ENCODE measurements at regions not wholly inside any gene's neighbourhood (a gene's known extent, or its start where the extent isn't known, plus 50 kb on each side); places are given as distances from the start of the nearest gene placed in this dataset.

DNA sequence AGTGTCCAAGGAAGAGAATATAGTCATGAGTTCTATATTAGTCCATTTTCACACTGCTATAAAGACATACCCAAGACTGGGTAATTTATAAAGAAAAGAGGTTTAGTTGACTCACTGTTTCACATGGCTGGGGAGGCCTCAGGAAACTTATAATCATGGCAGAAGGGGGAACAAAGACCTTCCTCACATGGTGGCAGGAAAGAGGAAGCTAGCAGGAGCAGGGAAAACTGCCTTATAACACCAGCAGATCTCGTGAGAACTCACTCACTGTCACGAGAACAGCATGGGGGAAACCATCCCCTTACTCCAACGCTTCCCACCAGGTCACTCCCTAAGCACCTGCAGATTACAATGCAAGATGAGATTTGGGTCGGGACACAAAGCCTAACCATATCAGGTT, 139.0 kb upstream of the ZNF438 start:
- Histone ChIP-seq H3K27me3 (replicated peaks; ENCODE audit: control insufficient read depth, insufficient read depth, low read length) (no peaks in the 10 kb centered on the region), H3K9ac (ENCODE audit: low read length) (no peak overlapping the region), H3K4me1 (ENCODE audit: control insufficient read depth, insufficient read depth, low read length) (peaks cover 5% of the 10 kb centered on the region), H3K36me3 (ENCODE audit: control insufficient read depth, insufficient read depth, low read length, severe bottlenecking) (no peaks in the 10 kb centered on the region), H3K9me3 (ENCODE audit: control insufficient read depth, low read length) (peaks cover 21% of the 10 kb centered on the region), H3K4me3 (ENCODE audit: low read length) (no peak overlapping the region)
- DNase-seq (ENCODE audit: low read depth), result no peak

DNA sequence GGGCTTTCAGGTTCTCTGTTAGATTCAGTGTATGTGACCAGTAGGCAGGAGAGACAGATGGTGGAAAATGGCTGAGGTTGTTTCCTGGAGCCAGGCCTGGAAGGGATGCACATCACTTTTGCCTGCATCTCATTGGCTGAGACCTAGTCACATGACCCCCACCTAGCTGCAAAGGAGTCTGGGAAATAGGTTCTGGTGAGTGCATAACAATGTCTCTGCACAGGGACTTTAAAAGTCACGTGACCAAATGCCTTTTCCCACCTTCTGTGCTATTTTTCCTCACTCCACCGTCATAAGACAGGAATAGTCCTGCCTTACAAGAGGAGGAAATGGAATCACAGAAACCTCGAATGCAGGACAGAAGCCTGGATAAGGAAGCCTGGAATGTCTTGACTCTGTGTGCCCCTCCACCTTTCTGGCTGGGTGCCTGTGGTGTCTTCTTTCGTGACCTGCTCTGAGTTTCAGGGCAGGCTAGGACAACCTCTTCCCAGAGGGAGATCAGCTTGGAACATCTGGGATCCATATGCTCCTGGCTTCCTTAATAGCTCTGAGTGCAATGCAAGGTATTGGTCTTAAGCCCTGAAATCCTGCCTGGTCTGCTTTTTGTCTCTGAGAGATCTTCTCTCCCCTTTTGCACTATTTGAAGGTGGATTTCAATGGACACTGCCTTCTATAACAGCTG, 139.9 kb upstream of the ZNF438 start:
- H3K9ac ChIP-seq (ENCODE audit: low read length), result no peak overlapping the region
- H3K36me3 ChIP-seq (ENCODE audit: control insufficient read depth, insufficient read depth, low read length, severe bottlenecking), result no peaks in the 10 kb centered on the region
- peaks cover 23% of the 10 kb centered on the region for H3K9me3 ChIP-seq (ENCODE audit: control insufficient read depth, low read length)
- H3K27me3 ChIP-seq (replicated peaks; ENCODE audit: control insufficient read depth, insufficient read depth, low read length), result no peaks in the 10 kb centered on the region
- peak; percentile 39 for DNase-seq (ENCODE audit: low read depth)
- H3K4me1 ChIP-seq (ENCODE audit: control insufficient read depth, insufficient read depth, low read length), result peaks cover 5% of the 10 kb centered on the region
- H3K4me3 ChIP-seq (ENCODE audit: low read length), result no peak overlapping the region

DNA sequence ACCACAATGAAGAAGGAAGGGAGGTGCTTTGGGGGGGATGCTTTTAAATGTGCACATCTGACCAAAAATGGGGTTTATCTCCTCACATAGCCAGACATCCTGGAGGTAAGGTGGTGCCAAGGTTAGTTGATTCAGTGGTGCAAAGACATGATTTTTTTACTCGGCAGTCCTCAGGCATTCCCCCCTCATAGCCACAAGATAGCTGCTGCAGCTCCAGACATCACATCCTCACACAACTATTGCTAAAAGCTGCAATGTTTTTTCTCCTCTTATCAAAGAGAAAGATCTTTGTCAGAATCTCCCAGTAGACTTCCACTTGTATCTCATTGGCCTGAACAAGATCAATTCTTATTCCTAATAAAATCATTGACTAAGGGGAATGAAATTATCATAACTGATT, 141.3 kb upstream of the ZNF438 start:
- no peak overlapping the region for H3K4me3 ChIP-seq (ENCODE audit: low read length)
- H3K9ac ChIP-seq (ENCODE audit: low read length), result no peak overlapping the region
- no peak for DNase-seq (ENCODE audit: low read depth)
- no peaks in the 10 kb centered on the region for H3K27me3 ChIP-seq (replicated peaks; ENCODE audit: control insufficient read depth, insufficient read depth, low read length)
- H3K9me3 ChIP-seq (ENCODE audit: control insufficient read depth, low read length), result peaks cover 23% of the 10 kb centered on the region
- H3K36me3 ChIP-seq (ENCODE audit: control insufficient read depth, insufficient read depth, low read length, severe bottlenecking), result no peaks in the 10 kb centered on the region
- H3K4me1 ChIP-seq (ENCODE audit: control insufficient read depth, insufficient read depth, low read length), result peaks cover 5% of the 10 kb centered on the region

DNA sequence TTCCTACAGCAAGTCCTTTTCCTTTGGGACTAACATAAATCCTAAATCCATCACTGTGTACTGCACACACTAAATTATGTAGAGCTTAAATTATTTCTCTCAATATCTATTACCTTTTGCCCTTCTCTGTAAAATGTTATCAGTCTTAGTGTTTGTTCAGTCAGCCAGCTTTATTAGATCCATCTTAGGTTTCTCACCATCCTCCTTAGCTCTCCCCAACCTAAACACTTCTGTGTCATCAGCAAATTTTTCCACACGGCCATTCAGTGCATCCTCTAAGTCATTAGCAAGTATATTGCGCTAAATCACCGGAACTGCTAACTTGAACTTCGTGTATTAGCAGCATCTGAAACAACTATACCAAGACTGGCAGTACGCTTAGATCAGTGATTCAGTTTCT, 142.1 kb upstream of the ZNF438 start:
- Histone ChIP-seq H3K4me3 (ENCODE audit: low read length) (no peak overlapping the region), H3K9me3 (ENCODE audit: control insufficient read depth, low read length) (peaks cover 23% of the 10 kb centered on the region), H3K36me3 (ENCODE audit: control insufficient read depth, insufficient read depth, low read length, severe bottlenecking) (no peaks in the 10 kb centered on the region), H3K27me3 (replicated peaks; ENCODE audit: control insufficient read depth, insufficient read depth, low read length) (no peaks in the 10 kb centered on the region), H3K9ac (ENCODE audit: low read length) (no peak overlapping the region), H3K4me1 (ENCODE audit: control insufficient read depth, insufficient read depth, low read length) (peaks cover 5% of the 10 kb centered on the region)
- no peak for DNase-seq (ENCODE audit: low read depth)

DNA sequence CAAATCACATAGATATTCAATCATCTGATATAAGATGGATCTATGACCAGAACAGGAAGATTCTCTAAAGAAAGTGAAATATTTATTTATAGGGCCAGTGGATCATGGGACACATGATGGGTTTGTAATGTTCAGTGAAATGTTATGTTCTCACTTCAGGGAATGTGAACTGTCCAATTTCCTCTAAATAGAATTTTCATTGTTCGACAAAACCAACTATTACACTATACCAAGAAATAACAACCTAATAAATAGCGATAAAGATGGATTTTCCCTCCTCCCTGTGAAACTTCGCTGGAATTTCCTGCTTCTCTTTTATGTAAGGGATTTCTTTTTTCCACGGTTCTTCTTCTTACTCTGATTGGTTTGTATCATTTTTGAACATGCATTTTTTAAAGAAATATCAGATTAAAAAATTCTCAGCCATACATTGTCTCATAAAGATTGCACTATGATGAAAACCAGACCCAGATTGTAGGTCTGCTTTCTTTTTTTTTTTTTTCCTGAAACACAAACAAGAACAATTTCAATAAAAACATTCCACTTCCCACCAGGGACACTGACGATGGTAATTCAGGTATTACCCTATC, 139.8 kb upstream of the ZEB1 start:
- Histone ChIP-seq H3K9ac (ENCODE audit: low read length) (no peak overlapping the region), H3K4me3 (ENCODE audit: low read length) (no peak overlapping the region), H3K36me3 (ENCODE audit: control insufficient read depth, insufficient read depth, low read length, severe bottlenecking) (no peaks in the 10 kb centered on the region), H3K4me1 (ENCODE audit: control insufficient read depth, insufficient read depth, low read length) (peaks cover 6% of the 10 kb centered on the region), H3K27me3 (replicated peaks; ENCODE audit: control insufficient read depth, insufficient read depth, low read length) (no peaks in the 10 kb centered on the region), H3K9me3 (ENCODE audit: control insufficient read depth, low read length) (peaks cover 10% of the 10 kb centered on the region)
- DNase-seq (ENCODE audit: low read depth), result no peak

DNA sequence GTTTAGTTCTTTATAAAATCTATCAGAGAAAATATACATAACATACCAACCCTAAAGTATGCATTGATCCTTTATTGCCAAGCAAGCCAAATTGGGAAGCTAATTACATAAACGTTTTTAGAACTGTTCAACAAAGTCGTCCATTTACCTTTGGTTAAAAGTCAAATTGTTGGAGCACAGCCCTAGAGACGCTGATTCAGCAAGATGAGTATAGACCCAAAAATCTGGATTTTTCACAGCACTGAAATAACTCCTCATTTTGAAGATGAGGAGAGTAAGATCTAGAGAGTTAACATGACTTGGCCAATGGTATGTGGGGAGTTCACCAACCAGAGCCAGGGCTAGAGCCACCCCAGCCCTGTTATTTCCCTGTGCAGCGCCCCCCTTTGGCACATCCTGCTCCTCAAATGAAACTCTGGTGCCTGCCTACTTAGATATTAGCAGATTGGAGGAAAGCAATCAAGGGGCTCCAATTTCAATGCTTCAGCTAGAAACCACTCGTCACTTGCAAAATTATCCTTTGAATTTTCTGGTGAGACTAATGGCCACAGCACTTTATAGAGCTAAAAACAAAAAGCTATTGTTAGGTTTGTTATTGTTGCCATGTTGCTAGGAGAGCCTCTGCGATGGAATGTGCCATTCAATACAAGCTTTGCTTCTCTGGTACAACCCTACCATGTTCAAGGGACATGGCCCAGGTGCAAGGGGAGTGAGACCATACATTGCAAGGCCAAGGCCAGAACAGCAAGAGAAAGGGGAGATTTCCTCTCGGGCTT, 132.6 kb upstream of the ZEB1 start:
- no peak for DNase-seq (ENCODE audit: low read depth)
- Histone ChIP-seq H3K9ac (ENCODE audit: low read length) (no peak overlapping the region), H3K4me3 (ENCODE audit: low read length) (no peak overlapping the region), H3K9me3 (ENCODE audit: control insufficient read depth, low read length) (no peaks in the 10 kb centered on the region), H3K4me1 (ENCODE audit: control insufficient read depth, insufficient read depth, low read length) (peaks cover 6% of the 10 kb centered on the region), H3K27me3 (replicated peaks; ENCODE audit: control insufficient read depth, insufficient read depth, low read length) (no peaks in the 10 kb centered on the region), H3K36me3 (ENCODE audit: control insufficient read depth, insufficient read depth, low read length, severe bottlenecking) (no peaks in the 10 kb centered on the region)

DNA sequence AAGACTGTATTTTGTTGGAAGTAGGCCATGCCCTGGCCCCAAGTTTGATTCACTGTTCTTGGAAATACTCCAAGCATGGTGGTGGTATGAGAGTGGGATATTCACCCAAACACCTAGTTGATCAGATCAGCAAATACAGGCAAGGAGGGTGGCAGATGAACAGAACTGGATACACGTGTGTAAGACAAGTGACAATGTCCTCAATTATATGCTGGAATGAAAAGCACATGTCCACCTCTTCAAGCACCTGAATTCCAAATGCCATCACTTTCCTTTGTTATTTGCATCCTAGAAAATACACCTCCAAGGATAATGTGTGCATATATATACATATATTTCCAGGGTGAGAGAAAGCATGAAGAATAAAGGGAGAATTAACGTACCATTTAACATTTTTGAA, 131.8 kb upstream of the ZEB1 start:
- DNase-seq (ENCODE audit: low read depth), result no peak
- H3K4me3 ChIP-seq (ENCODE audit: low read length), result no peak overlapping the region
- no peaks in the 10 kb centered on the region for H3K36me3 ChIP-seq (ENCODE audit: control insufficient read depth, insufficient read depth, low read length, severe bottlenecking)
- H3K27me3 ChIP-seq (replicated peaks; ENCODE audit: control insufficient read depth, insufficient read depth, low read length), result no peaks in the 10 kb centered on the region
- no peak overlapping the region for H3K9ac ChIP-seq (ENCODE audit: low read length)
- no peaks in the 10 kb centered on the region for H3K9me3 ChIP-seq (ENCODE audit: control insufficient read depth, low read length)
- peaks cover 6% of the 10 kb centered on the region for H3K4me1 ChIP-seq (ENCODE audit: control insufficient read depth, insufficient read depth, low read length)

DNA sequence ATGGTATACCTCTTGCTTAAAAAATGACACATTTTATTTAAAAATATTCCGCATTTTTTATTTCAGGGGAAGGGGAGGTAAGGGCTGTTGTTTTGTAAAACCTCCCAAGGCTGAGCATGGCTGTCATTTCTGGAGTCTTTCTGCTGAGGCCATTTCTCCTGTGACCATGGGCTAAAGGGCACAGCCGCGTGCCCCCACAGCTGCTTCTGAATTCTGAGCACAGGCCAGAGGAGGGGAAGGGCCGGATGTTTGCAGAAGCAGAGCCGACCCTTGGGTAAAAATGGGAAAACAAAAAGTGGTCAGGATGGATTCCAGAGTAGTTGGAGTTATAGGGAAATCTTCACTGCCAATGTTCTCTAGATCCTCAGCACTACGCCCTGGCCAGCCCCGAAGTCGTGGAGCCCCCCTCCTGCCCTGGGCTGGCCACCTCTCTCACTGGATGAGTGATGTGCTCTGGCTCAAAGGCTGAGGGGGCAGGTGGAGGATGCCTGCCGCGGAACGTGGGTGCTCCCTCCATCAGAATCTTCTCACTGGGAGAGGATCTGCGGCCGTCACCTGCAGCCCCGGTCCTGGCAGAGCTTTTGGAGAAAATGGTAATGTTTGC, 131.3 kb upstream of the ZEB1 start:
- Histone ChIP-seq H3K4me3 (ENCODE audit: low read length) (no peak overlapping the region), H3K9me3 (ENCODE audit: control insufficient read depth, low read length) (no peaks in the 10 kb centered on the region), H3K9ac (ENCODE audit: low read length) (no peak overlapping the region), H3K36me3 (ENCODE audit: control insufficient read depth, insufficient read depth, low read length, severe bottlenecking) (no peaks in the 10 kb centered on the region), H3K27me3 (replicated peaks; ENCODE audit: control insufficient read depth, insufficient read depth, low read length) (no peaks in the 10 kb centered on the region), H3K4me1 (ENCODE audit: control insufficient read depth, insufficient read depth, low read length) (peaks cover 6% of the 10 kb centered on the region)
- no peak for DNase-seq (ENCODE audit: low read depth)

DNA sequence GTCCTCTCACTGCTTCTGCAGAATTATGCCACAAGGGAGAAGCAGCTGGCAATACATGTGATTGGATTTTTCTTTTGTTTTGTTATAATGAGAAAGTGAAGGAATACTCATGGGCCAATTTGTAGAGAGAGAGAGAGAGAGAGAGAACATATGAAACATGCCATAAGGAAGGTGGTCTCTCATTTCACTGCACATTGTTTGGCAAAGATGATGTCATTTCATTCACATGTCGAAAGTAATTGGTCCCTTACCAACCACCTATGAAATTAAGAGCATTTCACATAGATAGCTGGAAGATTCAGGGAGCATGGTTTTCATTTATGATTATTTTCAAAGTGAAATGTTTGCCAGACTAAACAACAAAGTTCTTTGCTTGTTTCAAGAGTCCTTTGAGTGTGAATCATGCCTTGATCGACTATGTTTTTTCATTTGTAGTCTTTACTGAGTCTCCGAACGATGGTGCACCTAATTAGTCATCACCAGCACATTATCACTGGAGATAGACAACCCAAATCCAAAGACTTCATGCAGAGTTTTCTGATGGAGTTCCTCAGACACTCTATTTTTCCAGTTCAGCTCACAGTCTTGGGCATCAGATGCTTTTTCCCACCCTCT, 130.1 kb upstream of the ZEB1 start:
- H3K36me3 ChIP-seq (ENCODE audit: control insufficient read depth, insufficient read depth, low read length, severe bottlenecking), result no peaks in the 10 kb centered on the region
- H3K9ac ChIP-seq (ENCODE audit: low read length), result no peak overlapping the region
- no peaks in the 10 kb centered on the region for H3K9me3 ChIP-seq (ENCODE audit: control insufficient read depth, low read length)
- DNase-seq (ENCODE audit: low read depth), result peak; percentile 45
- H3K4me3 ChIP-seq (ENCODE audit: low read length), result no peak overlapping the region
- H3K4me1 ChIP-seq (ENCODE audit: control insufficient read depth, insufficient read depth, low read length), result peaks cover 3% of the 10 kb centered on the region
- H3K27me3 ChIP-seq (replicated peaks; ENCODE audit: control insufficient read depth, insufficient read depth, low read length), result no peaks in the 10 kb centered on the region

DNA sequence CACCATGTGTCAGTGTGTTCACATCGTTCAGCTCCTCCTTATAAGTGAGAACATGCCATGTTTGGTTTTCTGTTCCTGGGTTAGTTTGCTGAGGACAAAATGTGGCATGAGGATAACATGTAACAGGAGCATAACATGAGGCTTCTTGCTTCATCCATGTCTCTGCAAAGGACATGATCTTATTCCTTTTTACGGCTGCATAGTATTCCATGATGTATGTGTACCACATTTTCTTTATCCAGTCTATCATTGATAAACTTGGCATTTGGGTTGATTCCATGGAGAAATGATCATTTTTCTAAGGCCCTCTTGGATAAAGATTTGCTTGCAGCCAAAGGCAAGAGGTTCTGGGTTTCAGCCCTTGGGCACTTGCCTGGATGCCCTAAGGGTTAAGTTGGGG, 128.5 kb upstream of the ZEB1 start:
- no peaks in the 10 kb centered on the region for H3K27me3 ChIP-seq (replicated peaks; ENCODE audit: control insufficient read depth, insufficient read depth, low read length)
- no peak for DNase-seq (ENCODE audit: low read depth)
- H3K9ac ChIP-seq (ENCODE audit: low read length), result no peak overlapping the region
- no peaks in the 10 kb centered on the region for H3K9me3 ChIP-seq (ENCODE audit: control insufficient read depth, low read length)
- H3K4me3 ChIP-seq (ENCODE audit: low read length), result no peak overlapping the region
- H3K36me3 ChIP-seq (ENCODE audit: control insufficient read depth, insufficient read depth, low read length, severe bottlenecking), result no peaks in the 10 kb centered on the region
- no peaks in the 10 kb centered on the region for H3K4me1 ChIP-seq (ENCODE audit: control insufficient read depth, insufficient read depth, low read length)

DNA sequence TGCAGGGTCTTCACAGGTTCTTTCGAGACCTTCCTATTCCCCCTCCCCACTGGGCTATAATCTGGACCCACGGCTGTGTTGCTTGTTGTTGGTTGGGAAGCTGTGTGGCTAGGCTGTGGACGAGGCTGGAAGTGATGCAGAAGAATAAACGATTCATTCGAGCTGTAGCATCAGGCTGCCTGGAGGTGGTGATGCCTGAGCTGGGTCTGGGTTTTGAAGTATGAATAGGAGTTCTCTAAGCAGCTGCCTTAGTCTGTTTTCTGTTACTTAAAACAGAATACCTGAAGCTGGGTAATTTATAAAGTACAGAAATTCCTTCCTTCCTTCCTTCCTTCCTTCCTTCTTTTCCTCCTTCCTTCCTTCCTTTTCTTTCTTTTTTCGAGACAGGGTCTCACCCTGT, 126.5 kb upstream of the ZEB1 start:
- Histone ChIP-seq H3K9me3 (ENCODE audit: control insufficient read depth, low read length) (no peaks in the 10 kb centered on the region), H3K27me3 (replicated peaks; ENCODE audit: control insufficient read depth, insufficient read depth, low read length) (no peaks in the 10 kb centered on the region), H3K4me1 (ENCODE audit: control insufficient read depth, insufficient read depth, low read length) (no peaks in the 10 kb centered on the region), H3K36me3 (ENCODE audit: control insufficient read depth, insufficient read depth, low read length, severe bottlenecking) (no peaks in the 10 kb centered on the region), H3K9ac (ENCODE audit: low read length) (no peak overlapping the region), H3K4me3 (ENCODE audit: low read length) (no peak overlapping the region)
- no peak for DNase-seq (ENCODE audit: low read depth)
